SK-N-SH treated with all-trans-retinoic acid at 6 μM for 48 hours (cell line): ENCODE measurements at regions not wholly inside any gene's neighbourhood (a gene's known extent, or its start where the extent isn't known, plus 50 kb on each side); places are given as distances from the start of the nearest gene placed in this dataset.

Experiments used
- ATAC-seq: fragments of 200-7000 bp; cut with Tn5 transposase; 3 replicates; pipeline ENCODE4 v1.9.1; 2020; ENCODE audit warnings: mild to moderate bottlenecking, moderate library complexity
- ARNTL ChIP-seq: fragments of 450-650 bp; formaldehyde crosslinking; IDR thresholded peaks from 2 replicates; pipeline ENCODE4 v1.5.0; 2020; ENCODE audit warnings: low read depth, mild to moderate bottlenecking, moderate library complexity, borderline replicate concordance
- BACH2 ChIP-seq: fragments of 250-450 bp; sonication (Bioruptor Pico); IDR thresholded peaks from 2 replicates; pipeline ENCODE4 v1.9.0; 2021; ENCODE audit warnings: mild to moderate bottlenecking, borderline replicate concordance
- CSDC2 ChIP-seq: fragments of 250-450 bp; sonication (Bioruptor Pico); IDR thresholded peaks from 2 replicates; pipeline ENCODE4 v1.5.0; 2020; ENCODE audit warnings: mild to moderate bottlenecking, moderate library complexity
- GLIS3 ChIP-seq: fragments of 250-450 bp; sonication (Bioruptor Pico); IDR thresholded peaks from 2 replicates; pipeline ENCODE4 v1.5.0; 2020; ENCODE audit warnings: mild to moderate bottlenecking, moderate library complexity
- ISL1 ChIP-seq: fragments of 250-450 bp; sonication (Bioruptor Pico); IDR thresholded peaks from 2 replicates; pipeline ENCODE4 v2.1.2; 2022; ENCODE audit warnings: mild to moderate bottlenecking, moderate library complexity
- OSR1 ChIP-seq: fragments of 250-450 bp; sonication (Bioruptor Pico); IDR thresholded peaks from 2 replicates; pipeline ENCODE4 v1.8.0; 2022; ENCODE audit warnings: moderate library complexity, mild to moderate bottlenecking, inconsistent platforms
- PPARA ChIP-seq: fragments of 250-450 bp; sonication (Bioruptor Pico); IDR thresholded peaks from 2 replicates; pipeline ENCODE4 v1.5.0; 2020; ENCODE audit warnings: mild to moderate bottlenecking, borderline replicate concordance
- RARB ChIP-seq: fragments of 250-450 bp; sonication (Bioruptor Pico); IDR thresholded peaks from 2 replicates; pipeline ENCODE4 v1.8.0; 2021; ENCODE audit warnings: mild to moderate bottlenecking, moderate library complexity
- SNAI2 ChIP-seq: fragments of 250-450 bp; sonication (Bioruptor Pico); IDR thresholded peaks from 2 replicates; pipeline ENCODE4 v1.5.0; 2020; ENCODE audit warnings: mild to moderate bottlenecking, moderate library complexity
- TCF4 ChIP-seq: fragments of 250-450 bp; sonication (Bioruptor Pico); IDR thresholded peaks from 2 replicates; pipeline ENCODE4 v1.8.0; 2021; ENCODE audit warnings: mild to moderate bottlenecking, moderate library complexity, borderline replicate concordance
- TOX ChIP-seq: fragments of 250-450 bp; sonication (Bioruptor Pico); IDR thresholded peaks from 2 replicates; pipeline ENCODE4 v1.8.0; 2021; ENCODE audit warnings: mild to moderate bottlenecking, moderate library complexity, borderline replicate concordance
- ZC3H10 ChIP-seq: fragments of 250-450 bp; sonication (Bioruptor Pico); IDR thresholded peaks from 2 replicates; pipeline ENCODE4 v1.5.1; 2021; ENCODE audit warnings: mild to moderate bottlenecking, moderate library complexity
- ZFP3 ChIP-seq: fragments of 250-450 bp; sonication (Bioruptor Pico); IDR thresholded peaks from 2 replicates; pipeline ENCODE4 v1.5.0; 2020; ENCODE audit warnings: mild to moderate bottlenecking, moderate library complexity
- ZFP30 ChIP-seq: fragments of 450-650 bp; formaldehyde crosslinking; IDR thresholded peaks from 2 replicates; pipeline ENCODE4 v1.5.0; 2022; ENCODE audit warnings: mild to moderate bottlenecking, moderate library complexity
- ZNF565 ChIP-seq: fragments of 450-650 bp; formaldehyde crosslinking; conservative IDR thresholded peaks from 2 replicates; pipeline ENCODE4 v1.5.0; 2020; ENCODE audit warnings: low read depth, mild to moderate bottlenecking, moderate library complexity
- ZNF70 ChIP-seq: fragments of 450-650 bp; formaldehyde crosslinking; IDR thresholded peaks from 2 replicates; pipeline ENCODE4 v1.5.0; 2020; ENCODE audit warnings: mild to moderate bottlenecking, moderate library complexity
- ZNF8 ChIP-seq: fragments of 450-650 bp; formaldehyde crosslinking; IDR thresholded peaks from 2 replicates; pipeline ENCODE4 v1.5.0; 2020; ENCODE audit warnings: mild to moderate bottlenecking, moderate library complexity
- TF ChIP-seq, protein P1 (sequence below): fragments of 250-450 bp; sonication (Bioruptor Pico); IDR thresholded peaks from 2 replicates; pipeline ENCODE4 v1.5.0; 2020; ENCODE audit warnings: mild to moderate bottlenecking, moderate library complexity
- TF ChIP-seq, protein P2 (sequence below): fragments of 250-450 bp; sonication (Bioruptor Pico); IDR thresholded peaks from 2 replicates; pipeline ENCODE4 v1.5.1; 2020; ENCODE audit warnings: low read depth, mild to moderate bottlenecking, moderate library complexity
- TF ChIP-seq, protein P3 (sequence below): fragments of 250-450 bp; sonication (Bioruptor Pico); IDR thresholded peaks from 2 replicates; pipeline ENCODE4 v1.8.0; 2021; ENCODE audit warnings: low read depth, mild to moderate bottlenecking, moderate library complexity, borderline replicate concordance
- TF ChIP-seq, protein P4 (sequence below): fragments of 250-450 bp; sonication (Bioruptor Pico); IDR thresholded peaks from 2 replicates; pipeline ENCODE4 v1.8.0; 2020; ENCODE audit warnings: mild to moderate bottlenecking, moderate library complexity, borderline replicate concordance
- TF ChIP-seq, protein P5 (sequence below): fragments of 250-450 bp; sonication (Bioruptor Pico); IDR thresholded peaks from 2 replicates; pipeline ENCODE4 v1.5.1; 2021; ENCODE audit warnings: mild to moderate bottlenecking, moderate library complexity

DNA sequence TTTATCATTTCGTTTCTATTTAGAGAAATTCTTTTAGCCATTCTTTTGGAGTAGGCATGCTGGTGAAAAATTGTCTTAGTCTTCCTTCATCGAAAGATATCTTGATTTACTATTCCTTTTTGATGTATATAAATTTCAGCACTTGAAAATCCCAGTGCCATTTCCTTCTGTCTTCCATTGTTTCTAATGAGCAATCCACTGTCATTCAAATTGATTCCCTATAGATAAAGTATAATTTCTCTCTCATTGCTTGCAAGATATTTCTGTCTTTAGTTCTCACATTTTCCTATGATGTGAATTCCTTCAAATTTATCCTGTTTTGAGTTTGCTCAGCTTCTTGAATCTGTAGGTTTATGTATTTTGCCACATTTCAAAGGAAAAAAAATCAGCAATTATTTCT is 251.1 kb upstream of the CHD6 start:
- TF ChIP-seq BACH2 (CRISPR knock-in tag) (no peak), OSR1 (CRISPR knock-in tag) (no peak), ZNF8 (CRISPR knock-in tag) (no peak), GLIS3 (CRISPR knock-in tag) (no peak), PPARA (CRISPR knock-in tag) (no peak), ZC3H10 (CRISPR knock-in tag) (no peak), CSDC2 (CRISPR knock-in tag) (no peak), ZFP30 (CRISPR knock-in tag) (no peak), ARNTL (CRISPR knock-in tag) (no peak)
- TF ChIP-seq, protein P1, sequence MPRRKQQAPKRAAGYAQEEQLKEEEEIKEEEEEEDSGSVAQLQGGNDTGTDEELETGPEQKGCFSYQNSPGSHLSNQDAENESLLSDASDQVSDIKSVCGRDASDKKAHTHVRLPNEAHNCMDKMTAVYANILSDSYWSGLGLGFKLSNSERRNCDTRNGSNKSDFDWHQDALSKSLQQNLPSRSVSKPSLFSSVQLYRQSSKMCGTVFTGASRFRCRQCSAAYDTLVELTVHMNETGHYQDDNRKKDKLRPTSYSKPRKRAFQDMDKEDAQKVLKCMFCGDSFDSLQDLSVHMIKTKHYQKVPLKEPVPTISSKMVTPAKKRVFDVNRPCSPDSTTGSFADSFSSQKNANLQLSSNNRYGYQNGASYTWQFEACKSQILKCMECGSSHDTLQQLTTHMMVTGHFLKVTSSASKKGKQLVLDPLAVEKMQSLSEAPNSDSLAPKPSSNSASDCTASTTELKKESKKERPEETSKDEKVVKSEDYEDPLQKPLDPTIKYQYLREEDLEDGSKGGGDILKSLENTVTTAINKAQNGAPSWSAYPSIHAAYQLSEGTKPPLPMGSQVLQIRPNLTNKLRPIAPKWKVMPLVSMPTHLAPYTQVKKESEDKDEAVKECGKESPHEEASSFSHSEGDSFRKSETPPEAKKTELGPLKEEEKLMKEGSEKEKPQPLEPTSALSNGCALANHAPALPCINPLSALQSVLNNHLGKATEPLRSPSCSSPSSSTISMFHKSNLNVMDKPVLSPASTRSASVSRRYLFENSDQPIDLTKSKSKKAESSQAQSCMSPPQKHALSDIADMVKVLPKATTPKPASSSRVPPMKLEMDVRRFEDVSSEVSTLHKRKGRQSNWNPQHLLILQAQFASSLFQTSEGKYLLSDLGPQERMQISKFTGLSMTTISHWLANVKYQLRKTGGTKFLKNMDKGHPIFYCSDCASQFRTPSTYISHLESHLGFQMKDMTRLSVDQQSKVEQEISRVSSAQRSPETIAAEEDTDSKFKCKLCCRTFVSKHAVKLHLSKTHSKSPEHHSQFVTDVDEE = no peak
- TF ChIP-seq, protein P2, sequence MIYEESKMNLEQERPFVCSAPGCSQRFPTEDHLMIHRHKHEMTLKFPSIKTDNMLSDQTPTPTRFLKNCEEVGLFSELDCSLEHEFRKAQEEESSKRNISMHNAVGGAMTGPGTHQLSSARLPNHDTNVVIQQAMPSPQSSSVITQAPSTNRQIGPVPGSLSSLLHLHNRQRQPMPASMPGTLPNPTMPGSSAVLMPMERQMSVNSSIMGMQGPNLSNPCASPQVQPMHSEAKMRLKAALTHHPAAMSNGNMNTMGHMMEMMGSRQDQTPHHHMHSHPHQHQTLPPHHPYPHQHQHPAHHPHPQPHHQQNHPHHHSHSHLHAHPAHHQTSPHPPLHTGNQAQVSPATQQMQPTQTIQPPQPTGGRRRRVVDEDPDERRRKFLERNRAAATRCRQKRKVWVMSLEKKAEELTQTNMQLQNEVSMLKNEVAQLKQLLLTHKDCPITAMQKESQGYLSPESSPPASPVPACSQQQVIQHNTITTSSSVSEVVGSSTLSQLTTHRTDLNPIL (CRISPR knock-in tag) = no peak
- ATAC-seq = no peak

DNA sequence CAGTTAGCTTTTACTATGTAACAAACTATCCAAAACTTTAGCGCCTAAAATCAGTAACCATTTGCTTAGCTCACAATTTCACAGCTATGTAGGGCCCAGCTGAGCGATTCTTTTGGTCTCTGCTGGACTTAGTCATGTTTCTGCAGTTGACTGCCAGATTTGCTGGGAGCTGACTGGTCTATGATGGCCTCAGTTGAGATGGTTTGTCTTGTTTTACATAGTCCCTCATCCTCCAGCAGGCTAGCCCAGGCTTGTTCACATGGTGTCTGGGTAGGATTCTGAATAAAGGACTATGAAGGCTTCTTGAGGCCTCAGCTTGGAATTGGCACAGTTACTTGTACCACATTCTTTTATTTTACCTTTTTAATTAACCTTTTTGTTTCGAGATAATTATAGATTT is 247.8 kb upstream of the CHD6 start:
- TF ChIP-seq RARB (CRISPR knock-in tag) (no peak), ZC3H10 (CRISPR knock-in tag) (no peak), ARNTL (CRISPR knock-in tag) (no peak), SNAI2 (CRISPR knock-in tag) (no peak), ZFP3 (CRISPR knock-in tag) (no peak), TOX (CRISPR knock-in tag) (no peak), ZNF70 (CRISPR knock-in tag) (no peak), TCF4 (CRISPR knock-in tag) (no peak), ZFP30 (CRISPR knock-in tag) (no peak), ISL1 (CRISPR knock-in tag) (no peak), ZNF8 (CRISPR knock-in tag) (no peak), ZNF565 (CRISPR knock-in tag) (no peak), BACH2 (CRISPR knock-in tag) (no peak)
- TF ChIP-seq, protein P3, sequence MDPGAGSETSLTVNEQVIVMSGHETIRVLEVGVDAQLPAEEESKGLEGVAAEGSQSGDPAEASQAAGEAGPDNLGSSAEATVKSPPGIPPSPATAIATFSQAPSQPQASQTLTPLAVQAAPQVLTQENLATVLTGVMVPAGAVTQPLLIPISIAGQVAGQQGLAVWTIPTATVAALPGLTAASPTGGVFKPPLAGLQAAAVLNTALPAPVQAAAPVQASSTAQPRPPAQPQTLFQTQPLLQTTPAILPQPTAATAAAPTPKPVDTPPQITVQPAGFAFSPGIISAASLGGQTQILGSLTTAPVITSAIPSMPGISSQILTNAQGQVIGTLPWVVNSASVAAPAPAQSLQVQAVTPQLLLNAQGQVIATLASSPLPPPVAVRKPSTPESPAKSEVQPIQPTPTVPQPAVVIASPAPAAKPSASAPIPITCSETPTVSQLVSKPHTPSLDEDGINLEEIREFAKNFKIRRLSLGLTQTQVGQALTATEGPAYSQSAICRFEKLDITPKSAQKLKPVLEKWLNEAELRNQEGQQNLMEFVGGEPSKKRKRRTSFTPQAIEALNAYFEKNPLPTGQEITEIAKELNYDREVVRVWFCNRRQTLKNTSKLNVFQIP = no peak
- TF ChIP-seq, protein P4, sequence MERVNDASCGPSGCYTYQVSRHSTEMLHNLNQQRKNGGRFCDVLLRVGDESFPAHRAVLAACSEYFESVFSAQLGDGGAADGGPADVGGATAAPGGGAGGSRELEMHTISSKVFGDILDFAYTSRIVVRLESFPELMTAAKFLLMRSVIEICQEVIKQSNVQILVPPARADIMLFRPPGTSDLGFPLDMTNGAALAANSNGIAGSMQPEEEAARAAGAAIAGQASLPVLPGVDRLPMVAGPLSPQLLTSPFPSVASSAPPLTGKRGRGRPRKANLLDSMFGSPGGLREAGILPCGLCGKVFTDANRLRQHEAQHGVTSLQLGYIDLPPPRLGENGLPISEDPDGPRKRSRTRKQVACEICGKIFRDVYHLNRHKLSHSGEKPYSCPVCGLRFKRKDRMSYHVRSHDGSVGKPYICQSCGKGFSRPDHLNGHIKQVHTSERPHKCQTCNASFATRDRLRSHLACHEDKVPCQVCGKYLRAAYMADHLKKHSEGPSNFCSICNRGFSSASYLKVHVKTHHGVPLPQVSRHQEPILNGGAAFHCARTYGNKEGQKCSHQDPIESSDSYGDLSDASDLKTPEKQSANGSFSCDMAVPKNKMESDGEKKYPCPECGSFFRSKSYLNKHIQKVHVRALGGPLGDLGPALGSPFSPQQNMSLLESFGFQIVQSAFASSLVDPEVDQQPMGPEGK (CRISPR knock-in tag) = no peak
- TF ChIP-seq, protein P5, sequence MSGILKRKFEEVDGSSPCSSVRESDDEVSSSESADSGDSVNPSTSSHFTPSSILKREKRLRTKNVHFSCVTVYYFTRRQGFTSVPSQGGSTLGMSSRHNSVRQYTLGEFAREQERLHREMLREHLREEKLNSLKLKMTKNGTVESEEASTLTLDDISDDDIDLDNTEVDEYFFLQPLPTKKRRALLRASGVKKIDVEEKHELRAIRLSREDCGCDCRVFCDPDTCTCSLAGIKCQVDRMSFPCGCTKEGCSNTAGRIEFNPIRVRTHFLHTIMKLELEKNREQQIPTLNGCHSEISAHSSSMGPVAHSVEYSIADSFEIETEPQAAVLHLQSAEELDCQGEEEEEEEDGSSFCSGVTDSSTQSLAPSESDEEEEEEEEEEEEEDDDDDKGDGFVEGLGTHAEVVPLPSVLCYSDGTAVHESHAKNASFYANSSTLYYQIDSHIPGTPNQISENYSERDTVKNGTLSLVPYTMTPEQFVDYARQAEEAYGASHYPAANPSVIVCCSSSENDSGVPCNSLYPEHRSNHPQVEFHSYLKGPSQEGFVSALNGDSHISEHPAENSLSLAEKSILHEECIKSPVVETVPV (CRISPR knock-in tag) = no peak
- TF ChIP-seq, protein P2 (CRISPR knock-in tag) = no peak
- ATAC-seq = no peak
